Loucy (cell line): ENCODE measurements at regions not wholly inside any gene's neighbourhood (a gene's known extent, or its start where the extent isn't known, plus 50 kb on each side); places are given as distances from the start of the nearest gene placed in this dataset.

ENCODE experiments used
- H2AFZ ChIP-seq: fragments of 200-600 bp; sonication (generic); 2 replicates; pipeline ENCODE4 v1.6.0; 2016; ENCODE audit warnings: antibody characterized with exemption, mild to moderate bottlenecking, low read length, moderate library complexity
- H3F3A ChIP-seq: fragments of 200-600 bp; 2 replicates; pipeline ENCODE4 v1.6.0; 2016; ENCODE audit warnings: antibody characterized with exemption, low read depth, mild to moderate bottlenecking
- H3K27me3 ChIP-seq: fragments of 200-600 bp; sonication (generic); 2 replicates; pipeline ENCODE4 v1.6.1; 2014; ENCODE audit warnings: low read length, mild to moderate bottlenecking; ENCODE audit not compliant: insufficient read depth, poor library complexity, severe bottlenecking
- H3K36me3 ChIP-seq: fragments of 200-600 bp; sonication (generic); 2 replicates; pipeline ENCODE4 v1.6.1; 2016; ENCODE audit warnings: low read length; ENCODE audit not compliant: insufficient read depth
- H3K4me1 ChIP-seq: fragments of 200-600 bp; sonication (generic); 2 replicates; pipeline ENCODE4 v1.5.1; 2014; ENCODE audit warnings: low read length, mild to moderate bottlenecking; ENCODE audit not compliant: insufficient read depth, poor library complexity, severe bottlenecking
- H3K4me2 ChIP-seq: fragments of 200-600 bp; sonication (generic); 2 replicates; pipeline ENCODE4 v1.6.0; 2014; ENCODE audit warnings: antibody characterized with exemption, low read length, low read depth, mild to moderate bottlenecking; ENCODE audit not compliant: poor library complexity, severe bottlenecking
- H3K4me3 ChIP-seq: fragments of 200-600 bp; sonication (generic); 2 replicates; pipeline ENCODE4 v1.5.1; 2014; ENCODE audit warnings: low read length, mild to moderate bottlenecking, mixed read lengths; ENCODE audit not compliant: poor library complexity, severe bottlenecking
- H3K79me2 ChIP-seq: fragments of 200-600 bp; sonication (generic); 2 replicates; pipeline ENCODE4 v1.6.1; 2014; ENCODE audit warnings: low read length; ENCODE audit not compliant: insufficient read depth
- H3K9ac ChIP-seq: fragments of 200-600 bp; sonication (generic); 2 replicates; pipeline ENCODE4 v1.6.0; 2014; ENCODE audit warnings: mild to moderate bottlenecking, low read depth, low read length, moderate library complexity; ENCODE audit not compliant: poor library complexity, severe bottlenecking
- H3K9me2 ChIP-seq: fragments of 200-600 bp; sonication (generic); replicated peaks from 2 replicates; pipeline ENCODE4 v1.6.1; 2016; ENCODE audit warnings: low read depth, low read length, mixed read lengths
- H3K9me3 ChIP-seq: fragments of 200-600 bp; sonication (generic); 2 replicates; pipeline ENCODE4 v1.6.1; 2014; ENCODE audit warnings: mild to moderate bottlenecking, antibody characterized with exemption, low read length, low read depth; ENCODE audit not compliant: insufficient read depth
- H4K20me1 ChIP-seq: fragments of 200-600 bp; sonication (generic); 2 replicates; pipeline ENCODE4 v1.6.0; 2014; ENCODE audit warnings: antibody characterized with exemption, low read length, mild to moderate bottlenecking; ENCODE audit not compliant: insufficient read depth, poor library complexity, severe bottlenecking
- EZH2phosphoT487 ChIP-seq: fragments of 200-600 bp; IDR thresholded peaks from 2 replicates; pipeline ENCODE4 v1.6.1; 2018; ENCODE audit warnings: antibody characterized with exemption, mild to moderate bottlenecking, moderate library complexity, borderline replicate concordance
- TF ChIP-seq, protein P1 (sequence below): fragments of 200-600 bp; sonication (generic); conservative IDR thresholded peaks from 2 replicates; pipeline ENCODE4 v1.5.1; 2014; ENCODE audit warnings: mild to moderate bottlenecking, antibody characterized with exemption, low read length

DNA sequence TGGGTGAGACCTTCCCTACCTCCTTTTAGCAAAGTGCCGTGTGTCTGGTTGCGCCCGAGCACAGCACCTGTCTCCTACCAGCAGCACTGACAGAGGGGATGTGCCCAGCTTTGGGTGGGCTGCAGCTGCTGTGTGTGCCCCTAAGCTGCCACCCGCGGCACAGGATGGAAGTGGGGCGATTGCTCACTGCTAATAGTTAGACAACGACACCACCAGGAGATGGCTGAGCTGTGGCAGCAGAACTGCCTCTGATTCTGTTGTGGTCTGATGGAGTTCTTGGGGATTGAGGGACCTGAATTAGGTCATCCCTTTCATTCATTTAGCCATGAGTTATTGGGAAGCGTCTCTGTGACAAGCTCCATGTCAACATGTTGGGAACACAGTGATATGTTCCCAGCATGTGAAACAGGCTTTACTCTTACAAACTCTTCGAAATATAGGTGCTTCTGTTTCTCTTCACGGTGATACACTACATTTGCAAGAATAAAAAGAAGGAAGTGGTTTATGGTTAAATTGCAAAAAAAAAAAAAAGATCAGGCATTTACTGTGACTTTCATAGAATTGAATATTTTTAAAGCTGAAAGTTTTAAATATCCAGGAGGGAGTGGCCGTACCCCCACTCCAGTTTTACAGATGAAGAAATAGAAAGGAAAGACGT is 184.4 kb downstream of the MAF start:
- H3K4me1 ChIP-seq = peaks cover 62% of the 10 kb centered on the region
- H3K9me3 ChIP-seq = 0 out of 2 replicates have a peak, but pooled peaks cover 4% of the 10 kb centered on the region
- no peaks in the 10 kb centered on the region for H3K79me2 ChIP-seq
- H3K9ac ChIP-seq = no peak overlapping the region
- H3K4me2 ChIP-seq = peak overlapping the region; percentile 67
- H3K9me2 ChIP-seq = no peaks in the 10 kb centered on the region
- H3K4me3 ChIP-seq = peak overlapping the region; percentile 28
- TF ChIP-seq EZH2phosphoT487 = no peak
- TF ChIP-seq, protein P1, sequence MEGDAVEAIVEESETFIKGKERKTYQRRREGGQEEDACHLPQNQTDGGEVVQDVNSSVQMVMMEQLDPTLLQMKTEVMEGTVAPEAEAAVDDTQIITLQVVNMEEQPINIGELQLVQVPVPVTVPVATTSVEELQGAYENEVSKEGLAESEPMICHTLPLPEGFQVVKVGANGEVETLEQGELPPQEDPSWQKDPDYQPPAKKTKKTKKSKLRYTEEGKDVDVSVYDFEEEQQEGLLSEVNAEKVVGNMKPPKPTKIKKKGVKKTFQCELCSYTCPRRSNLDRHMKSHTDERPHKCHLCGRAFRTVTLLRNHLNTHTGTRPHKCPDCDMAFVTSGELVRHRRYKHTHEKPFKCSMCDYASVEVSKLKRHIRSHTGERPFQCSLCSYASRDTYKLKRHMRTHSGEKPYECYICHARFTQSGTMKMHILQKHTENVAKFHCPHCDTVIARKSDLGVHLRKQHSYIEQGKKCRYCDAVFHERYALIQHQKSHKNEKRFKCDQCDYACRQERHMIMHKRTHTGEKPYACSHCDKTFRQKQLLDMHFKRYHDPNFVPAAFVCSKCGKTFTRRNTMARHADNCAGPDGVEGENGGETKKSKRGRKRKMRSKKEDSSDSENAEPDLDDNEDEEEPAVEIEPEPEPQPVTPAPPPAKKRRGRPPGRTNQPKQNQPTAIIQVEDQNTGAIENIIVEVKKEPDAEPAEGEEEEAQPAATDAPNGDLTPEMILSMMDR = peak; percentile 21
- H2AFZ ChIP-seq = peak overlapping the region; percentile 65
- no peaks in the 10 kb centered on the region for H4K20me1 ChIP-seq
- H3K36me3 ChIP-seq = no peaks in the 10 kb centered on the region
- no peaks in the 10 kb centered on the region for H3F3A ChIP-seq
- no peaks in the 10 kb centered on the region for H3K27me3 ChIP-seq

DNA sequence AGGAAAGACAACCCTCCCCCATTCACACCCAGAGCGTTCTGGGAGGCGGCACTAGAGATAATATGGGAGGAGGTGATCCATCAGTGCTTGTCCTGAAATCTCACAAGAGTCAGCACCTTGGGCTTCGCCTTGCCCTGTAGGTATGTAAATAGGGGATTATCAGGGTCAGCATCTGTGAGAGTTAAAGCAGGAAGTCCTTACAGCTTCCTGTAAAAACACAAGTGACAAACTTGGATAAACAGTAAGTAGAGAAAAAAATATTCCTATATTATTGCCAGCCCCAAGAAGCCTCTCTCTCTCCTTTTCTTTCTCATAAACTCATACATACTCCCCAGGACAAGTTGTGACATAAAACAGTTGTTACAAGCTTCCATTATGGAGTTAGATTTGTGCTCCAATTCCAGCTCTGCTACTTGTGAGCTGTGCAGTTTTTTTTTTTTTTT is 187.7 kb downstream of the MAF start:
- H2AFZ ChIP-seq = peak overlapping the region; percentile 36; the same call in 1 of the 2 replicates
- no peaks in the 10 kb centered on the region for H4K20me1 ChIP-seq
- H3K9me3 ChIP-seq = 0 out of 2 replicates have a peak, but pooled peaks cover 4% of the 10 kb centered on the region
- H3K9me2 ChIP-seq = no peaks in the 10 kb centered on the region
- H3K4me3 ChIP-seq = no peak overlapping the region
- no peaks in the 10 kb centered on the region for H3K79me2 ChIP-seq
- H3K36me3 ChIP-seq = no peaks in the 10 kb centered on the region
- H3K27me3 ChIP-seq = no peaks in the 10 kb centered on the region
- peak overlapping the region; percentile 58 for H3K4me2 ChIP-seq
- no peaks in the 10 kb centered on the region for H3F3A ChIP-seq
- no peak overlapping the region for H3K9ac ChIP-seq
- TF ChIP-seq, protein P1 = no peak
- no peak for TF ChIP-seq EZH2phosphoT487
- peaks cover 50% of the 10 kb centered on the region for H3K4me1 ChIP-seq

DNA sequence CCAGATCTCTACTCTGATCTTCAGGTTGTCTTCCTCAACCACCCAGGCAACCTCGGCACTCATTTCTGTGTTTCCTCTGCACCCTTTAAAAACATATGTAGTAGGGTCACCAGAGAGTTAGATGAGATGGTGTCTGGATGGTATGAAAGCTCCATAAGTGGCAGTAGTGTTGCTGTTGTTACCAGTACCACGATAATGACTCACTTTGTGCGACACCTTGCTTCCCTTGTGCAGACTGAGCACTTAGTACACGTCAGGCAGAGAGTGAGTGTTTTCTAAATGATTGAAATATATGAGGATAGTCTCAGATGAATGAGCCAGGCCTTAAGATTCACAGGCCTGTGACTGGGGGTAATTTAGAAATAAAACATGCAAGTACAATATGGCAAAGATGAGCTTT is 188.7 kb downstream of the MAF start:
- peak overlapping the region; percentile 14; the same call in 1 of the 2 replicates for H2AFZ ChIP-seq
- H3K9ac ChIP-seq = no peak overlapping the region
- no peaks in the 10 kb centered on the region for H3K27me3 ChIP-seq
- no peak overlapping the region for H3K4me2 ChIP-seq
- TF ChIP-seq, protein P1 = no peak
- no peak for TF ChIP-seq EZH2phosphoT487
- H3F3A ChIP-seq = no peaks in the 10 kb centered on the region
- no peaks in the 10 kb centered on the region for H4K20me1 ChIP-seq
- no peak overlapping the region for H3K4me3 ChIP-seq
- no peaks in the 10 kb centered on the region for H3K36me3 ChIP-seq
- peaks cover 40% of the 10 kb centered on the region for H3K4me1 ChIP-seq
- H3K9me3 ChIP-seq = 0 out of 2 replicates have a peak, but pooled peaks cover 4% of the 10 kb centered on the region
- no peaks in the 10 kb centered on the region for H3K9me2 ChIP-seq
- no peaks in the 10 kb centered on the region for H3K79me2 ChIP-seq
